AG04449 (cell line): ENCODE measurements at regions not wholly inside any gene's neighbourhood (a gene's known extent, or its start where the extent isn't known, plus 50 kb on each side); places are given as distances from the start of the nearest gene placed in this dataset.

Source experiments
- CTCF ChIA-PET: fragments of 350-600 bp; formaldehyde crosslinking; extraction: SDS; loops from one replicate; lab custom pipeline; 2021; ENCODE audit warnings: antibody characterized with exemption; lab: Yijun Ruan, JAX
- POLR2A ChIA-PET: fragments of 400-600, 350-600 bp; formaldehyde crosslinking; extraction: SDS; loops from one replicate; lab custom pipeline; 2020; ENCODE audit warnings: antibody characterized with exemption, inconsistent platforms; lab: Yijun Ruan, JAX
- DNase-seq: peaks from one replicate; pipeline ENCODE4 v3.0.0-alpha.2; 2010; ENCODE audit warnings: low read depth, low spot score
- H3K4me3 ChIP-seq: 2 replicates; pipeline ENCODE4 v1.5.1; 2011; ENCODE audit warnings: low read depth, mild to moderate bottlenecking, control low read depth, low read length
- TF ChIP-seq, protein P1 (sequence below): IDR thresholded peaks from one replicate; pipeline ENCODE4 v1.5.1; 2011; ENCODE audit warnings: mild to moderate bottlenecking, moderate library complexity, low read length, control low read depth, inconsistent platforms; ENCODE audit not compliant: insufficient read depth; ENCODE audit errors: missing control alignments

DNA sequence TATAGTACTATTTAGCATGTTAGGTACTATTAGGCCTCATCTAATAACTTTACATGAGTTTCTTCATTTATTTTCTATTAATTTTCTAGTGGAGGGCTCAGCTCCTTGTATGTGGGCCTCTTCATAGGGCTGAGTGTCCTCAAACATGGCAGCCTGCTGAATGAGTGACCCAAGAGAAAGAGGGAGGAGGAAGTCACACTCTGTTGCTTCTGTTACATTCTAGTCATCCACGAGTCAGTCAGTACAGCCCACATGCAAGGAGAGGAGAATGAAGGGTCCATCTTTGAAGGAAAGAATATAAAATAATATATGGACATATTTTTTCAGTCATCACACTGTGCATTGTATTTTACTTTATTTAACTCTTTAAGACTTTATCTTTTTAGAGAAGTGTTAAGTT lies 66.6 kb upstream of the NR3C1 start:
- H3K4me3 ChIP-seq = no peak overlapping the region
- ChIA-PET POLR2A (no interaction called here), CTCF (no interaction called here)
- DNase-seq = no peak
- TF ChIP-seq, protein P1, sequence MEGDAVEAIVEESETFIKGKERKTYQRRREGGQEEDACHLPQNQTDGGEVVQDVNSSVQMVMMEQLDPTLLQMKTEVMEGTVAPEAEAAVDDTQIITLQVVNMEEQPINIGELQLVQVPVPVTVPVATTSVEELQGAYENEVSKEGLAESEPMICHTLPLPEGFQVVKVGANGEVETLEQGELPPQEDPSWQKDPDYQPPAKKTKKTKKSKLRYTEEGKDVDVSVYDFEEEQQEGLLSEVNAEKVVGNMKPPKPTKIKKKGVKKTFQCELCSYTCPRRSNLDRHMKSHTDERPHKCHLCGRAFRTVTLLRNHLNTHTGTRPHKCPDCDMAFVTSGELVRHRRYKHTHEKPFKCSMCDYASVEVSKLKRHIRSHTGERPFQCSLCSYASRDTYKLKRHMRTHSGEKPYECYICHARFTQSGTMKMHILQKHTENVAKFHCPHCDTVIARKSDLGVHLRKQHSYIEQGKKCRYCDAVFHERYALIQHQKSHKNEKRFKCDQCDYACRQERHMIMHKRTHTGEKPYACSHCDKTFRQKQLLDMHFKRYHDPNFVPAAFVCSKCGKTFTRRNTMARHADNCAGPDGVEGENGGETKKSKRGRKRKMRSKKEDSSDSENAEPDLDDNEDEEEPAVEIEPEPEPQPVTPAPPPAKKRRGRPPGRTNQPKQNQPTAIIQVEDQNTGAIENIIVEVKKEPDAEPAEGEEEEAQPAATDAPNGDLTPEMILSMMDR = no peak

DNA sequence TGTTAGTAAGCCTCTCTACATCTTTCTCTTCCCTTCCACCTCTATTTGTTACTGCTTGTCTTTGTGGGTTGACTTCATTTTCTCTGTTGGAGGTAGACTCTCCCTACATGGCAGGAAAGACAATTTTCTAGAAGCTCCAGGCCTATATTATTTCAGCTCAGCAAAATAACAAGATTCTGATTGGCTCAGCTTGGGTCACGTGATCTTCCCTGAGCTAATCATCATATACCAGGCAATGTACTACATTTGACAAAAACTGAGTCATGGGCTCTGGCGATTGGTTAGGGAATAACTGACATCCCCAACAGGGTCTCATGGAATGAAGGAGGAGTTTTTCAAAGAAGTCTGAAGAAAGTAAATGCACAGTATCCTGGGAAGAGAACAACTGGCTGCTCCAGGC lies 65.6 kb upstream of the NR3C1 start:
- H3K4me3 ChIP-seq = no peak overlapping the region
- TF ChIP-seq, protein P1 = no peak
- POLR2A ChIA-PET = no interaction called here
- CTCF ChIA-PET = no interaction called here
- DNase-seq = no peak

DNA sequence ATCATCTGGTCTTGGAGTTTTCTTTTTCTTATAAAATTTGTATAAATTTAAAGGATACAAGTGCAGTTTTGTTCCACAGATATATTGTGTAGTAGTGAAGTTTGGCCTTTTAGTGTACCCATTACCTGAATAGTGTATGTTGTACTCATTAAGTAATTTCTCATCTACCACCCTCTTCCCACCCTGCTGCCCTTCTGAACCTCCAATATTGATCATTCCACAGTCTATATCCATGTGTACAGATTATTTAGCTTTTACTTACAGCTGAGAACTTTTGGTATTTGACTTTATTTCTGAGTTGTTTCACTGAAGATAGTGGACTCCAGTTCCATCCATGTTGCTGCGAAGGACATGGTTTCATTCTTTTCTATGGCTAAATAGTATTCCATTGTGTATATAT lies 63.1 kb upstream of the NR3C1 start:
- ChIA-PET CTCF (no interaction called here), POLR2A (no interaction called here)
- TF ChIP-seq, protein P1 = no peak
- H3K4me3 ChIP-seq = no peak overlapping the region
- no peak for DNase-seq

GRCh38 chr5:143464723-143465490 lies 61.4 kb upstream of the NR3C1 start:
- ChIA-PET CTCF (no interaction called here), POLR2A (no interaction called here)
- DNase-seq = no peak
- H3K4me3 ChIP-seq = no peak overlapping the region
- TF ChIP-seq, protein P1 = no peak

DNA sequence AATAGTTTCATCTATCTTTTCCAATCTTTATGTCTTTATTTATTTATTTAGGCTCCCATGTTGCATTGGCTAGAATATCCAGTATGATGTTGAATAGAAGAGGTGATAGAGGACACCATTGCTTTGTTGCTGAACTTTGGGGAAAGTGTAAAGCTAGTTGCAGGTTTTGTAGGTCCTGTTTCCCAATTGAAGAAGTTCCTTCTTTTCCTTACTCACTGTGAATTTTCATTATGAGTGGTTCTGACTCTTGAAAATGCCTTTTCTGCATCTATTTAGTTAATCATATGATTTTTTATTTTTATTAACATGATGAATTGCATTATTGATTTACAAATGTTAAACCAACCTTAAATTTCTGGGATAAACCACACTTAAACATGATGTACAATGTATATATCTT lies 58.9 kb upstream of the NR3C1 start:
- no peak for DNase-seq
- ChIA-PET CTCF (interaction anchor here (1.5 kb wide), 1 partner anchor 9 kb away, joined by 3 read pairs; no protein-coding TSS in a partner anchor), POLR2A (no interaction called here)
- H3K4me3 ChIP-seq = no peak overlapping the region
- TF ChIP-seq, protein P1 = no peak

DNA sequence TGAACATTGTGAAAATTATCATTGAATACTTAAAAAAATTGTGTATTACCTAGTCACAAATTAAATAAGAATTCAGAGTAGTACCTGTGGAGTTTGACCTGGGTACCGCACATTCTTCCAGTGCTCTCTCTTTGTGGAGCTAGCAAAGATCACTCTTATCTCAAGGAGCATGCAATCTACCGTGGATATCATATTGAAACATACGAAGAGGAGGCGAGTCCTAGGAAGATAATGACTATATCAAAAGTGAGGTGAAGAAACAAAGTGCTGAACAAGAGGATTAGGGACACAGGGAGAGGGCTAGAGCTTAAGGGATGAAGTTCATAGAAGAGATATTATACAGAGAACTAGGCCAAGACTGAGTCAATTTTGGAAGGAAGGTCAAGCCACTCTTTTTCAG lies 55.9 kb upstream of the NR3C1 start:
- H3K4me3 ChIP-seq = no peak overlapping the region
- POLR2A ChIA-PET = no interaction called here
- TF ChIP-seq, protein P1 = no peak
- CTCF ChIA-PET = interaction anchor here (0.8 kb wide), 1 partner anchor 226 kb away, joined by 3 read pairs; no protein-coding TSS in a partner anchor
- DNase-seq = no peak
